Mesenteric fat pad (tissue), 1 donor: ENCODE measurements at regions not wholly inside any gene's neighbourhood (a gene's known extent, or its start where the extent isn't known, plus 50 kb on each side); places are given as distances from the start of the nearest gene placed in this dataset.

Experiments used
- DNase-seq: peaks from one replicate; pipeline ENCODE4 v3.0.0-alpha.2; 2020; ENCODE audit warnings: low spot score
- donor health status: DM: yes; HTN: yes; CAD: no.

GRCh38 chr9:129506892-129507291, 114.0 kb downstream of the C9orf50 start:
- DNase-seq, result no peak

DNA sequence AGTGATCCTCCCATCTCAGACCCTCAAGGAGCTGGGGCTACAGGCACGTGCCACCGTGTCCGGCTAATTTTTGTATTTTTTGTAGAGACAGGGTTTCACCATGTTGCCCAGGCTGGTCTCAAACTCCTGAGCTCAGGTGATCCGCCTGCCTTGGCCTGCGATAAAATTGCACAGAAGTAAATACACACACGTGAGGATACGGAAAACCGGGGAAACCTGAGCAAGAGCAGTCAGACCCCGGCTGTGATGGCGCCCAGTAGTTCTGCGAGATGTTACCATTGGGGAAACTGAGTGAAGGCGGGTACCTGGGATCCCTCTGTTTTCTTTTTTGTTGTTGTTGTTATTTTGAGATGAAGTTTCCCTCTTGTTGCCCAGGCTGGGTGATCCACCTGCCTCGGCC, 114.9 kb downstream of the C9orf50 start:
- DNase-seq, result no peak

DNA sequence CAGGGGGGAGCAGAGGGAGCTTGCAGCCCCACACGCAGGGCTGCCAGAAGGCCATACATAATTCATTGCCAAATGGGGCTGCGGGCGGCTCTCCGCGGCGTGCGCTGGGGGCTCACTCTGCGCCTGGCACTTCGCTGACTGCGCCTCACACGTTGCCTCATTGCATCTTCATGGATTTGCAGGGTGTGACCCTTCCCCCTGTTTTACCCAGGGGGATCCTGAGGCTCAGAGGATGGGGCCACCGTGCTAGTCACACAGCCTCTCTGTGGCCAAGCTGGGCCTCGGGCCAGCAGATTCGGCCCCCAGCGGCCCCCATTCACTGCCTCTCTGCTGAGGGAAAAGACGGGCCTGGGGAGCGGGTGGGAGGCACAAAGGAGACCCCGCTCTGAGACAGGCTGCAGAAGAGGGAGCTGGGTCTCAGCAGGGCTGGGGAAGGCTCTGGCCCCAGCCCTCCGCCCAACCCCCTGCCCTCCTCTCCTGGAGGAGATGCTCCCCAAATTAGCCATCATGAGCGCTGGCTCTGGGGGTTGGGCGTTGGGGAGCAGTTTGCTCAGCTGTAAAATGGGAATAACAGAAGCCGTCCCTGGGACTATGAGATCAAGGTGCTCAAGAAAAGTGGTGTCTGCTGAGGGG, 115.5 kb downstream of the C9orf50 start:
- no peak for DNase-seq

- no peak for DNase-seq
Observed at GRCh38 chr9:129504404-129504803, 116.5 kb downstream of the C9orf50 start.

- no peak for DNase-seq
Observed at GRCh38 chr9:129501771-129502319, 119.1 kb downstream of the C9orf50 start.

GRCh38 chr9:129500863-129501770, 119.8 kb downstream of the C9orf50 start:
- DNase-seq, result no peak

DNA sequence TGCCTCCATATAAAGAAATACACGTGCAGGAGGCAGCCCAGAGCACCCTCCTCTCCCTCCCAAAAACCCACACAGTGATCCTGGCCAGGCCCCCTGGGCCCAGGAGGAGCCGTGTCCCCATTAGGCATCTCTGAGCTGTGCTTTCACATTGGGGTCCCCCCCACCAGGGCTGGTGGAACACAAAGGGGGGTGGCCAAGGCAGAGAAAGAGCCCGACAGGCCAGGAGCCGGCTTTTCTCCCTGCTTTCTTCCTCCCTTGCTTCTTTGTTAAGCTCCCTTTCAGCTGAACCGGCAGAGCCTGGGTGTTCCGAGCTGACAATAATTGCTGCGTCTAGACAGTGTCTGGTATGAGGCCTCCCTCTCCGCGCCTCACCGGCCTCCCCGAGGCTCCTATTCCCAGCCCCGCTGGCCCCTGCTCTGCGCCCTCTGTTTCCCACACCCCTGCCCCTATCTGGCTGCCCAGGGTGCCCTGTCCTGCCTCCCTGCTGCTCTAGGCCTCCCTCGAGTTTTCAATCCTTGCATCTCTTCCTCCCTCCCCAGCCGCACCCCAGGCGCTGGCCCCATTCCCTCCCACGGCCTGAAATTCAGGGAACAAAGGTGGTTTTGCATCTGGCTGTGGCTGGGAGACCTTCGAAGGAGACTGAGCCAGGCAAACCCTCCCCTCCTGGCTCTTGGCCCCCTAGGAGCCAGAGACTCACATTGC, 120.6 kb downstream of the C9orf50 start:
- DNase-seq, result no peak

DNA sequence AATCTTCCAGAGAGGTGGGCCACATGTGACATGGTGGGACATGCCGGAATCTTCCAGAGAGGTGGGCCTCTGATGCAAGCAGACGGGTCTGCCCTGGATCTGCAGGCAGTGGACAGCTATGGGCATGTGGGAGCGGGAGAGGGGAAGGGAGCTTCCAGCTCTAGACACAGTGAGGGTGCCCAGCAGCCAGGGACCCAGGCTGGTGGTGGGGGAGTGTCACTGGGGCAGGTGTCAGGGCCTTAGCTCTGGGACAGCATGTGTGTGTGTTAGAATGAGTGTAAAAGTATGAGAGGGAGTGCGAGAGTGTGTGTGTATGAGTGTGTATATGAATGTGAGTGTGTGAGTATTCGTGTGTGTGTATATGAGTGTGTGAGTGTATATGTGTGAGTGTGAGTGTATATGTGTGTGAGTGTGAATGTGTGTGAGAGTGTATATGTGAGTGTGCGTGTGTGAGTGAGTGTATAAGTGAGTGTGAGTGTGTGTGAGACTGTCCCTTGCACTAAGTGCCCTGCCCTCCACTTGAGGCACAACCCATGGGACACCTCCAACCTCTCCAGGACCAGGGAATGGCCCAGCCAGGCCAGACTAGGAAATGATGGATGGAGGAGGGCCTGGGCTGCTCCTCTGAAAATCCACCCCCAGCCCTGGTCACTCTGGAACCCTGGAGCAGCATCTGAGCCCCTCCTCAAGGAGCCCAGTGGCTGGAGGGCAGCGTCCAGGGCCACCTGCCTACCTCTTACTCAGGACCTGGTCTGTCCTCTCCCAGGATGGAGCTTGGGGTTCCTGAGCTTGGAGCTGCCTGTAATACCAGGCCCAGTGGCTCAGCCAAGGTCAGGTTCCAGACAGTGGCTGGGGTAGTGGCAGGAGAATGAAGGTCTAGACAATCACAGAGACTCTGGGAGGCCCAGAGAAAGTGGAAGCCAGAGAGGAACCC, 122.2 kb downstream of the C9orf50 start:
- DNase-seq, result no peak

GRCh38 chr9:129497813-129498450, 123.0 kb downstream of the C9orf50 start:
- no peak for DNase-seq

GRCh38 chr9:129497005-129497812, 123.7 kb downstream of the C9orf50 start:
- no peak for DNase-seq

DNA sequence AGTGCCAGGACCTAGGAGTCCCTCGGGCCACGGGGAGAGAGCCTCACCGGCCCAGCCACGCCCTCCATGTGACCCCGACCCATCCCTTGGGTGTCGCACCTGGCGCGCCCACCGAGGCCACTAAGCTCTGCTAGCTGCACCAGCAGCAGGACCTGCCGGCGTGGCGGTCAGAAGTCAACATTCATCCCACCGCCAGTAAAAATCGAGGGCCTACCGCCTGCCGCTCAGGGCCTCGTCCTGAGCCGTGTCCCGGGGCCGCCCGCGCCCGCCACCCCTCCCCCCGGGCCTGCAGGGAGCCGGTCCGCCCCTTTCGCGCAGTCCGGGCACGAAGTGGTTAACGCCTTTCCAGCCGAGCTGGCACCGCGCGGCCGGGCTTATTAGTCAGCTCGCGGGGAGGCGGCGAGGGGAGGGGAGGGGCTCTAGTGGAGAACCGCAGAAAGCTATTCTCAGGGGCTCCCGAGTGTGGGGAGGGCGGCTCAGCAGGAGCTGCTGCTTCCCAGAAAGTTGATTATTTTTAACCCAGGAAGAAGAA, 124.4 kb downstream of the C9orf50 start:
- peak; percentile 98 for DNase-seq

GRCh38 chr9:129495620-129496472, 125.1 kb downstream of the C9orf50 start:
- peak; percentile 97 for DNase-seq

- no peak for DNase-seq
Observed at GRCh38 chr9:129494113-129494789, 126.7 kb downstream of the C9orf50 start.

DNA sequence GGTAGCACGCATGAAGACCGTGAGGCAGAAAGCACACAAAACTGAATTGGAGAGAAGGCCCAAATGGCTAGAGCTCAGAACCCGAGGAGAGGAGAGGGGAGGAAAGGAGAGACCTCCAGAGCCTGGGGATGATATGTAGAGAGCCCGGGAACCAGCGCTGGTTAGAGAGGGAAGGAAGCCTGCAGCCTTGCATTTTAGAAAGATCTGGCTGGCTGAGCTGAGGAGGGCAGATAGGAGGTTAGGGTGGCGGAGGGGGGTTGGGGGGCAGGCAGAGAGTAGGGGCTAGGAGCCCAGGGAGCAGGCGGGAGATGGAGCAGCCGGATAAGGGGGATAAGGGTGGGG, 127.2 kb downstream of the C9orf50 start:
- DNase-seq, result no peak

GRCh38 chr9:129493002-129493705, 127.7 kb downstream of the C9orf50 start:
- no peak for DNase-seq

DNA sequence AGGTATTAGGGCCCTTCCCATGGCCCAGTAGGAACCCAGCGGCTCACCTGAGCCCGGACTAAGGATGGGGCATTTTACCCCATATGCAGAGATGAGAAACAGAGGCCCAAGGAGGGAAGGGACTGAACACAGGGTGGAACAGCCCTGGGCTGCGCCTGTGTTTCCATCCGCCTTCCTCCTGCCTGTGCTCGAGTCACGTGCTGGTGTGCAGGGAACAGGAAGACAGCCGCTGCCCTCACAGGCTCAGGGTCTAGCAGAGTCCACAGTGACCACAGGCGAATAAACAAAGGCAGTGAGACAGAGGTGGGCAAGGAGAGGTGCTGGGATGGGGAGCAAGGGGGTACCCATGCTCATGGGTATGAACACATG, 129.4 kb downstream of the C9orf50 start:
- no peak for DNase-seq
